HUES64 (cell line): ENCODE measurements at regions not wholly inside any gene's neighbourhood (a gene's known extent, or its start where the extent isn't known, plus 50 kb on each side); places are given as distances from the start of the nearest gene placed in this dataset.

Experiments used
- H3K27ac ChIP-seq: 2 replicates; pipeline ENCODE4 v1.7.0; 2013; ENCODE audit warnings: low read depth, low read length, inconsistent platforms
- H3K27me3 ChIP-seq: 2 replicates; pipeline ENCODE4 v1.6.1; 2013; ENCODE audit warnings: mild to moderate bottlenecking, low read length; ENCODE audit not compliant: insufficient read depth
- H3K36me3 ChIP-seq: 2 replicates; pipeline ENCODE4 v1.6.1; 2013; ENCODE audit warnings: mild to moderate bottlenecking, low read length; ENCODE audit not compliant: insufficient read depth
- H3K4me1 ChIP-seq: 2 replicates; pipeline ENCODE4 v1.6.1; 2013; ENCODE audit warnings: mild to moderate bottlenecking, low read length, moderate library complexity; ENCODE audit not compliant: insufficient read depth
- H3K4me3 ChIP-seq: 2 replicates; pipeline ENCODE4 v1.5.1; 2013; ENCODE audit warnings: mild to moderate bottlenecking, low read length, moderate library complexity
- H3K9ac ChIP-seq: 2 replicates; pipeline ENCODE4 v1.6.1; 2013; ENCODE audit warnings: mild to moderate bottlenecking, low read depth, low read length
- H3K9me3 ChIP-seq: 2 replicates; pipeline ENCODE4 v1.6.1; 2013; ENCODE audit warnings: low read depth, low read length; ENCODE audit not compliant: insufficient read depth
- WGBS: fragments of 150-250, 120-280 bp; methylation state at CpG from one replicate; pipeline ENCODE4 v1.1.7; 2013; ENCODE audit warnings: missing lambda C conversion rate; 5-methylcytosine and 5-hydroxymethylcytosine counted together

DNA sequence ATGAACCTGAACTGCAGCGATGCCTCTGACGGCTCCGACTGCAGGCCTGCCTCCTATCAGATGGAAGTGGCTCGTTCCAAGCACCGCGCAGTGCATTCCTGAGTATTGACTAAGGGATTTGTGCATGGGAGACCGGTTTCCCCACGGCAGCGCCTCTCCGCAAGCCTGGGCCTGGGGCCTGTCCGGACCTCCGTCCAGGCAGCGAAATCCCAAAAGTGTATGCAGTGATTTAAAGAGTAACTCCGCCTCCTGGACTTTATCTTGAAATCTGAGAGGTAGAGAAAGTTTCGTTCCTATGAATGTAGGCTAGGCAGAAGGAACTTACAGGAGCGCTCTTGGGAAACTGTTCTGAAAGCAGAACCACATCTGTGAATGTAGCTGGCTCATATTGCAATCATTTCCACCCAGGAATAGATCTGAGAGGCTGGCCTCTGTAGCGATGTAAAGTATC lies 106.2 kb upstream of the CELF2 start:
- no peaks in the 10 kb centered on the region for H3K36me3 ChIP-seq
- no peaks in the 10 kb centered on the region for H3K27me3 ChIP-seq
- H3K9ac ChIP-seq, result no peak overlapping the region
- no peak overlapping the region for H3K27ac ChIP-seq
- 41% methylated on average over 17 of the region's 17 CpGs for WGBS
- peaks cover 15% of the 10 kb centered on the region for H3K4me1 ChIP-seq
- no peak overlapping the region for H3K4me3 ChIP-seq
- no peaks in the 10 kb centered on the region for H3K9me3 ChIP-seq

DNA sequence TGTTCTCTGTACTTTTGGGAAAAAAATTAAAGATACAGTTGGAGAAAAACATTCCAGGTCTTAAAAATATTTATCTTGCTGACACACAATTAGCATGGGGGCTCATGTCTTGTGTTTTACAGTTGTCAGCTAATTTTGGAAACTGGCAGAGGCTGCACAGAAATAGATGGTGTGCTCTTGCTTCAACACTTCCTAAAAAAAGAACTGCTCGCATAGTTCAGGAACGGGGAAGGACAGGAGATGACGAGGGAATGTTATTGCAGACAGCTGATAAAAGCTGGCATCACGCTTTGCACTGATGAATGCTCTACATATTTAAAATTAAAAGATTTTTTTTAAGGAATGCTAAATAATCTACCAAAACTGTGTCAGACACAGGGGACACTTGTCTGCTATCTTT lies 103.5 kb upstream of the CELF2 start:
- WGBS, result 100% methylated on average over 4 of the region's 4 CpGs
- no peak overlapping the region for H3K9ac ChIP-seq
- H3K4me3 ChIP-seq, result no peak overlapping the region
- no peaks in the 10 kb centered on the region for H3K36me3 ChIP-seq
- H3K27me3 ChIP-seq, result no peaks in the 10 kb centered on the region
- no peaks in the 10 kb centered on the region for H3K9me3 ChIP-seq
- peaks cover 15% of the 10 kb centered on the region for H3K4me1 ChIP-seq
- H3K27ac ChIP-seq, result no peak overlapping the region

DNA sequence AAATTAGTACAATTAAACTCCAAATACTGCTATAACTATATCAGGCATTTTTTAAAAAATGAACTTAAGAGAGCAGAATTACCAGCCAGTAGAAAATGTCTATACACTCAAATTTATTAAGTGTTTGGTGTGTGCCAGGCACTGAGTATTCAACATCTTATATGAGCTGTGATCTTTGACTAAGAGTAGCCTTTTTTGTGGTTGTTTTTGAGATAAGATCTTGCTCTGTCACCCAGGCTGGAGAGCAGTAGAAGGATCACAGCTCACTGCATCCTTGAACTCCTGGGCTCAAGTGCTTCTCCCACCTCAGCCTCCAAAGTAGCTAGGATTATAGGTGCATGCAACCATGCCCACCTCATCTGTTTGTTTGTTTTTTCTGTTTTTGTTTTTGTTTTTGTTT lies 102.5 kb upstream of the CELF2 start:
- Histone ChIP-seq H3K9me3 (no peaks in the 10 kb centered on the region), H3K4me3 (no peak overlapping the region), H3K9ac (no peak overlapping the region), H3K27ac (no peak overlapping the region), H3K36me3 (no peaks in the 10 kb centered on the region), H3K4me1 (peaks cover 15% of the 10 kb centered on the region), H3K27me3 (no peaks in the 10 kb centered on the region)

DNA sequence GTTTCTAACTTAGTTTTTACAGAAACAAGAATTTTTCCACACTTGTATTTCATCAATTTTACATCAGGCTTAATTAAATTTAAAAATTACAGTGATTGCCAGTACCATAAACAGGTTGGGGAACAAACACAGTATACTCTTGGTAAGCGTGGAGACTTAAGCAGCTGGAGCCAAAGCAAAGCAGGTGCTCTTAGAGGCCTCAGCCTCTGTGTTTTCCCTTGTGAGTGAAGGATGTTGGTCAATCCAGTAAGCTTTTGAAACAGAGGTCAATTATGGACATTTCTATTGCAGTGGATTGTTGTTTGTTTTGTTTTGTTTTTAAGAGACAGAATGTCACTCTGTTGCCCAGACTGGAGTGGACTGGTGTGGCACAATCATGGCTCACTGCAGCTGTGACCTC lies 100.6 kb upstream of the CELF2 start:
- Histone ChIP-seq H3K4me3 (no peak overlapping the region), H3K27me3 (no peaks in the 10 kb centered on the region), H3K36me3 (no peaks in the 10 kb centered on the region), H3K9ac (no peak overlapping the region), H3K27ac (no peak overlapping the region), H3K9me3 (no peaks in the 10 kb centered on the region), H3K4me1 (peaks cover 1% of the 10 kb centered on the region)
- WGBS, result 97% methylated on average over 1 of the region's 1 CpG

DNA sequence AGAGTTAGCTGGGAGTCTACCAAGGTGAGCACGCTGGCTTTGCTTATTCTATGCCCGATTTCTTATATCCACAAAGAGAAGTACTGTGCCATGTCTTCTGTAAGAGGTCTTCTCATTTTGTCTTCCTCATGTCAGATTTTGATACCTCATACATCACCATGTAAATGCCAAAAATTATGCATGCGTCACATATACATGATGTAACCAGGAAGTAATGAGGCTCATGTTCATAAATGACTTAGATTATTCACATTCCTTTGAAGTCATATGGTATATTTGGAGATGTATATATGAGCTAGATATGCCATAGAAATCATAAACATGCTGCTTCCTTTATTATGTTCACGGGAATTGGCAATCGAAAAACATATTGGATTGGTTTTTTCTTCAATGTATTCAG lies 97.7 kb upstream of the CELF2 start:
- H3K27ac ChIP-seq, result no peak overlapping the region
- H3K4me3 ChIP-seq, result no peak overlapping the region
- H3K27me3 ChIP-seq, result no peaks in the 10 kb centered on the region
- H3K4me1 ChIP-seq, result no peaks in the 10 kb centered on the region; the same call in 1 of the 2 replicates
- H3K9ac ChIP-seq, result no peak overlapping the region
- WGBS, result 82% methylated on average over 4 of the region's 5 CpGs
- no peaks in the 10 kb centered on the region for H3K9me3 ChIP-seq
- H3K36me3 ChIP-seq, result no peaks in the 10 kb centered on the region

DNA sequence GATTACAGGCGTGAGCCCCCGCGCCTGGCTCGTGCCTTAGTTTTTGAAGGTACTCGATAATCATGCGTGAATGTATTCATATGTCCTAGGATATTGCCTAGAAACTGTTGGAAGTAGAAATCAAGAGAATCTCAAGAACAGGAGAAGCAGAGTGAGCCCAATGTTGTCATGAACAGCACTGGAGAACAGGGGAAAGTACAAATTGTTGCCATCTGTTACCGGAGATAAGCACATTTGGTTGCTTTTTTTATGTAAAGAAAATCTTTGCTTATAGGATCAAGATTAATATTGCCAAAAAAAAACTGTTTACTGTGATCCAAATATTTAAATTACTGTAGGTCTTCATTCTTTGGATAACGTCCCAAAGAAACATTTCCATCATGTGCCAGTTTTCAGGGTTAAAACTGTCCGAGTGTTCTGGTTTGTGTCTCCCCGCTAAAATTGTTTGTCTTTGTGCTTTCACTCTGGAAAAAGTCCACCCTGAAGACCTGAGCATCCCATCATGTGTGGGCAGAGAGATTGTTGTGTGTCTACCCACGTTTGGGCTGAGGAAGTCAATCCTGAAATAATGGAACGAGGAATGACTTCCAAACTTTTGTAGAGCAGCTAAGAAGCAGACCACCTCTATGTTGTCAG lies 95.7 kb upstream of the CELF2 start:
- H3K9ac ChIP-seq, result no peak overlapping the region
- no peaks in the 10 kb centered on the region for H3K9me3 ChIP-seq
- no peaks in the 10 kb centered on the region for H3K36me3 ChIP-seq
- no peak overlapping the region for H3K4me3 ChIP-seq
- H3K27me3 ChIP-seq, result no peaks in the 10 kb centered on the region
- WGBS, result 94% methylated on average over 12 of the region's 12 CpGs
- no peaks in the 10 kb centered on the region; the same call in 1 of the 2 replicates for H3K4me1 ChIP-seq
- no peak overlapping the region for H3K27ac ChIP-seq

DNA sequence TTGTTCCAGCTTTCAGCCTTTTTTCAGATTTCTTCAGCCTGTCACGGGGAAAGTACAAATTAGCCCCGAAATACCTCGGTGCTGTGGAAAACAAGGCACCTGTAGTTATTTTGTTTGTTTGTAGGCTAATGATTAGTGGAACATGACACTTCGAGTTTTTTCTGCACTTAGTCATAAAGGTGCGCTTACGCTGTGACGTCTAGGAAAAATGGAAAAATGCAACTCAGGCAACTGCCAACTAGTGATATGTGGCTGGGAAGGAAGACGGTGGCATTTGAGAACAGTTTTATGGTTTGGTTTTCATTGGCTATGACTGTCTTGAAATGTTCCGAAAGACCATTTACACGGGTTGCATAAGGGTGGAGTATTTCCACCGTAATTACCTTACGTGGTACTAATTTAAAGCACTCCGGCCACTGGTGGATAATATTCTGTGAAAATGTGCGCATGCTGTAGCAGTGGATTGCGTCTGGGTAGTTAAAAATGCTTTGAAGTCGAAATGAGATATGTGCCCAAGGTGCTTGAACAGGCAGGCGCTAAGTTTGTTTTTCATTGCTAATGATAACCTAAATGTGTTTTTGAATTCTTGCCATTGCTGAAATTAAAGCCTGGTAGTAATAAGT lies 94.5 kb upstream of the CELF2 start:
- 96% methylated on average over 17 of the region's 17 CpGs for WGBS
- Histone ChIP-seq H3K4me1 (no peaks in the 10 kb centered on the region; the same call in 1 of the 2 replicates), H3K9me3 (no peaks in the 10 kb centered on the region), H3K27ac (no peak overlapping the region), H3K9ac (no peak overlapping the region), H3K36me3 (no peaks in the 10 kb centered on the region), H3K27me3 (no peaks in the 10 kb centered on the region), H3K4me3 (no peak overlapping the region)

DNA sequence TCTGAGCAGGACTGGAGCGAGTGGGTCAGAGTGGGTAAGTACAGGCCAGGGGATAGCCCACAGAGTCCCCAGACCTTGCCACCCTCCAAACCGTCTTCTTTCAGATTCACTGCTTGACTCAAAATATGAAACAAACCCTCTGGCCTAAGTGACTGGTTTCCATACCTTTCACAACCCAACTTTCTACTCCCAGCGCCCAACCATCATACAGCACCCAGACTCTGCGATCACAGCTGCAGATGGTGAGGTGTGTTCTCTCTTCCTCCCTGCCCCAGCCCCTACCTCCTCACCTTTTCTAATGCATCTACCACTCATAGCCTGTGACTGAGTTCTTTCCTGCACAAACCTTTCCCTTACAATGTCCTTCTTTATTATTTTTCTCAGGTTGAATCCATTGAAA lies 92.0 kb upstream of the CELF2 start:
- 98% methylated on average over 4 of the region's 4 CpGs for WGBS
- H3K4me1 ChIP-seq, result no peaks in the 10 kb centered on the region
- H3K9ac ChIP-seq, result no peak overlapping the region
- no peaks in the 10 kb centered on the region for H3K9me3 ChIP-seq
- H3K4me3 ChIP-seq, result no peak overlapping the region
- no peaks in the 10 kb centered on the region for H3K36me3 ChIP-seq
- H3K27ac ChIP-seq, result no peak overlapping the region
- no peaks in the 10 kb centered on the region for H3K27me3 ChIP-seq

DNA sequence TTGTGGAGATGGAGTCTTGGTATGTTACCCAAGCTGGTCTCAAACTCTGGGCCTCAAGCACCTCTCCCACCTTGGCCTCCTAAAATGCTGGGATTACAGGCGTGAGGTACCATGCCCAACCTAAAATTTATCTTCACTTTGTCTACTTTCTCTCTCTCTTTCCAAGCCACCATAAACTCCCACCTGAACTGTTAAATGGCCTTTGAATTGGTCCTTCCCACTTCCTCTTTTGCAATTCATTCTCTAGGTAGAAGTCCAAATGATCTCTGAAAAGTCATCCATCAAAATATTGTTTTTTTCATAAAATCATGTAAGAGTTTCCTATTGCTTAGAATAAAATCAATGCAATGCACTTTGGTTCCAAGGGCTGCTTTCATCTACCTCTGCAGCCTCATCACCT lies 90.1 kb upstream of the CELF2 start:
- 95% methylated on average over 1 of the region's 1 CpG for WGBS
- H3K9ac ChIP-seq, result no peak overlapping the region
- no peaks in the 10 kb centered on the region for H3K27me3 ChIP-seq
- H3K4me3 ChIP-seq, result no peak overlapping the region
- no peaks in the 10 kb centered on the region for H3K4me1 ChIP-seq
- no peaks in the 10 kb centered on the region for H3K36me3 ChIP-seq
- H3K9me3 ChIP-seq, result no peaks in the 10 kb centered on the region
- no peak overlapping the region for H3K27ac ChIP-seq

DNA sequence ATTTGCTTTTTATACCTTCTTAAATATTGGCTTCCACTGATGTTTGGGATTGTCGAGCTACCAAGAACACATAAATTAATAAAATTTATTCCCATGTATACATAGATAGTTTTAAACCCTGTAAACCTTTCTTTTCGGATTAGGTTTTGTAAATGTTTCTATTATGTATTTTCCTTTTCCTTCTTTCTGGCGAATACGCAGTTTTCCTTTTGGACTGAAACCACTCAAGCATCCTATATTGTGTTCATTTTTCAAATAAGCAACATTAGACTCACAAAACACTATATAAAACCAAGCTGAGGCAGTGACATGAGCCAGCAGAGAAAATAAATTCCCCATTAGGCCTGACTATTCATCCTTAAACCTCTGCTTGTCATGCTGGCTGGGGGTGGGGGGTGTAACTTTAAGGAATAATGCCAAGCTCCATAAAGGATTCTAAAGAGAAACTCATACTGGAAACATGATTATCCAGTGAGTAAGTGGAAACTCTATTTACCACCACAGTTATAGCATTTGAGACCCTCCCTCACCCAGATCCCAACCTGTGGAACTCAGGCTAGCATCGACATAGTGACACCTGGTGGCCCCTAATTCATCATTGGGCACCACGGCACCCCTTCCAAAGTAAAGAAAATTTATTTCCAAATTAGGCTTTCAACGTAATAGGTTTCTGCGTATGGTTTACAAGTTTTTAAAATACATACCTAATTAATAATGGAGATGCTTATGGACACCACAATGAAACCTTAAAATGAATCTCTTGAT lies 86.5 kb upstream of the CELF2 start:
- H3K27me3 ChIP-seq, result no peaks in the 10 kb centered on the region
- no peaks in the 10 kb centered on the region for H3K36me3 ChIP-seq
- WGBS, result 84% methylated on average over 4 of the region's 8 CpGs
- no peaks in the 10 kb centered on the region for H3K4me1 ChIP-seq
- H3K4me3 ChIP-seq, result no peak overlapping the region
- no peak overlapping the region for H3K9ac ChIP-seq
- no peaks in the 10 kb centered on the region for H3K9me3 ChIP-seq
- no peak overlapping the region for H3K27ac ChIP-seq

DNA sequence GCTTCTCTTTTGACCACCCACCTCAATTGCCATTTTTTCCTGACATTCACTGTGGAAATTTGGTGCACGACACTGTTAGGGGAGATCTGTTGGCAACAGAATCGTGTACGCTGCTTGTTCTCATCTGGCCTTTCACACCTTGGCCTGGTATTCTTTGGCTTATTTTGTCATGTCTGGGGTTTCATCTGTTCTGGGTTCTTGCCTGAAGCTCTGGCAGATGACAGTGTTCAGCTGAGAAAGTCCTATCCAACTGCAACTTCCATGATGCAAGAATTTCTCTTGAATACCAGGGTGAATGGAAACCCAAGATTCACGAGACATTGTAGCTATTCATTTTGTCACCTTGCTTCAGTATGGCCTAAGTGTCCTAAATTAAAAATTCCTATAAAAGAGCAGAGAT lies 82.6 kb upstream of the CELF2 start:
- no peak overlapping the region for H3K9ac ChIP-seq
- no peaks in the 10 kb centered on the region for H3K27me3 ChIP-seq
- no peaks in the 10 kb centered on the region for H3K36me3 ChIP-seq
- 95% methylated on average over 4 of the region's 4 CpGs for WGBS
- H3K4me3 ChIP-seq, result no peak overlapping the region
- no peak overlapping the region for H3K27ac ChIP-seq
- H3K4me1 ChIP-seq, result no peaks in the 10 kb centered on the region
- no peaks in the 10 kb centered on the region for H3K9me3 ChIP-seq
